K562 (cell line): ENCODE measurements at regions not wholly inside any gene's neighbourhood (a gene's known extent, or its start where the extent isn't known, plus 50 kb on each side); places are given as distances from the start of the nearest gene placed in this dataset.

Experiments used
- CTCF ChIP-seq, 3 experiments: IDR thresholded peaks in 2 of 3; conservative IDR thresholded peaks in 1 of 3; 2 replicates each; pipeline ENCODE4 v1.5.1; 2011 to 2012; ENCODE audit warnings: low read length in 3 of 3, mild to moderate bottlenecking in 3 of 3, control low read depth in 2 of 3, improper control_type of control experiment in 1 of 3, inconsistent platforms in 1 of 3, low read depth in 1 of 3, mixed read lengths in 1 of 3, moderate library complexity in 1 of 3; ENCODE audit not compliant: insufficient read depth in 2 of 3
- EZH2 ChIP-seq: IDR thresholded peaks from 2 replicates; pipeline ENCODE4 v1.6.1; 2012; ENCODE audit warnings: low read depth, mild to moderate bottlenecking, inconsistent platforms, low read length, borderline replicate concordance
- HDAC3 ChIP-seq: fragments of 450-650 bp; IDR thresholded peaks from 2 replicates; pipeline ENCODE4 v1.6.1; 2018; ENCODE audit warnings: borderline replicate concordance, mild to moderate bottlenecking, moderate library complexity; ENCODE audit not compliant: partially characterized antibody
- MAFF ChIP-seq: IDR thresholded peaks from 2 replicates; pipeline ENCODE4 v1.6.1; 2012; ENCODE audit warnings: low read length, improper control_type of control experiment
- NFIX ChIP-seq: fragments of 250-450 bp; sonication (Bioruptor Pico); IDR thresholded peaks from 2 replicates; pipeline ENCODE4 v1.4.0; 2020; ENCODE audit warnings: low read depth, mild to moderate bottlenecking, moderate library complexity
- TCF7L2 ChIP-seq: fragments of 150-350 bp; IDR thresholded peaks from 2 replicates; pipeline ENCODE4 v1.6.1; 2016; ENCODE audit warnings: low read depth, mild to moderate bottlenecking, low read length, moderate library complexity
- ZBTB33 ChIP-seq: sonication (generic); formaldehyde crosslinking; IDR thresholded peaks from 2 replicates; pipeline ENCODE4 v1.8.1; 2023; ENCODE audit warnings: mild to moderate bottlenecking, missing genetic modification reagents
- ZNF695 ChIP-seq: fragments of 450-650 bp; formaldehyde crosslinking; IDR thresholded peaks from 2 replicates; pipeline ENCODE4 v1.4.0; 2020; ENCODE audit warnings: mild to moderate bottlenecking, moderate library complexity

GRCh38 chr5:97847920-97848631, 665.0 kb upstream of the RIOK2 start:
- no peak for TF ChIP-seq MAFF
- no peak for TF ChIP-seq EZH2
- TF ChIP-seq CTCF (IDR thresholded peaks at IDR 0.05 in 2 of 3, conservative IDR thresholded peaks at IDR 0.05 in 1 of 3; ENCODE audit: insufficient read depth in 2 of 3, low read depth in 1 of 3, low read length in 3 of 3), result no peak
- TF ChIP-seq ZBTB33, result no peak
- TF ChIP-seq HDAC3, result no peak
- TF ChIP-seq TCF7L2, result no peak
- TF ChIP-seq ZNF695, result no peak
- no peak for TF ChIP-seq NFIX (CRISPR knock-in tag)
